ENCODE measurements at regions not wholly inside any gene's neighbourhood (a gene's known extent, or its start where the extent isn't known, plus 50 kb on each side); places are given as distances from the start of the nearest gene placed in this dataset.

DNA sequence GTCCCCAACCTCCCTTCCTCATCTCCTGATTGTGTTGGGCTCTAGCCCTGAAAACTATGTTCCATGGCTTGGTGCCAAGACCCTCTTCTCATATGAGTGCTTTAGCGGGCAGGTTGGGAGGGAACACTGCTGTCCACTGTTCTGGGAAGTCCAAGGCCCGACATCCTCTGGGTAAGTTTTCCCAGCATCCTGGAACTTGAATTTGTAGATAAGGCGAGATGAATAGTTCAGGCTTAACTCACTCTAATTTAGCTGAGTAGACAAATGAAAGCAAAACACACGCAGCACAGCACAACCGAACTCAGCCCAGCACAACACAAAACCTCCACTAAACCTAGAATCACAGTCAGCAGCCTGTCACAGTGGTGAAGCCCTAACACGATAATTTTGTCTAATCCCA lies 95.3 kb upstream of the SLC28A3 start:
- no peak for DNase-seq (ENCODE audit: low read depth, low spot score)
- peaks cover 4% of the 10 kb centered on the region for H3K9me3 Mint-ChIP-seq
- no peaks in the 10 kb centered on the region for H3K27me3 Mint-ChIP-seq (ENCODE audit: low read depth)
- H3K4me3 Mint-ChIP-seq: no peak overlapping the region
- H3K27ac Mint-ChIP-seq (ENCODE audit: unreplicated experiment): no peak overlapping the region
- H3K36me3 Mint-ChIP-seq (ENCODE audit: low read depth): no peaks in the 10 kb centered on the region
- no peaks in the 10 kb centered on the region for H3K4me1 Mint-ChIP-seq
- TF ChIP-seq, protein P1, sequence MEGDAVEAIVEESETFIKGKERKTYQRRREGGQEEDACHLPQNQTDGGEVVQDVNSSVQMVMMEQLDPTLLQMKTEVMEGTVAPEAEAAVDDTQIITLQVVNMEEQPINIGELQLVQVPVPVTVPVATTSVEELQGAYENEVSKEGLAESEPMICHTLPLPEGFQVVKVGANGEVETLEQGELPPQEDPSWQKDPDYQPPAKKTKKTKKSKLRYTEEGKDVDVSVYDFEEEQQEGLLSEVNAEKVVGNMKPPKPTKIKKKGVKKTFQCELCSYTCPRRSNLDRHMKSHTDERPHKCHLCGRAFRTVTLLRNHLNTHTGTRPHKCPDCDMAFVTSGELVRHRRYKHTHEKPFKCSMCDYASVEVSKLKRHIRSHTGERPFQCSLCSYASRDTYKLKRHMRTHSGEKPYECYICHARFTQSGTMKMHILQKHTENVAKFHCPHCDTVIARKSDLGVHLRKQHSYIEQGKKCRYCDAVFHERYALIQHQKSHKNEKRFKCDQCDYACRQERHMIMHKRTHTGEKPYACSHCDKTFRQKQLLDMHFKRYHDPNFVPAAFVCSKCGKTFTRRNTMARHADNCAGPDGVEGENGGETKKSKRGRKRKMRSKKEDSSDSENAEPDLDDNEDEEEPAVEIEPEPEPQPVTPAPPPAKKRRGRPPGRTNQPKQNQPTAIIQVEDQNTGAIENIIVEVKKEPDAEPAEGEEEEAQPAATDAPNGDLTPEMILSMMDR (conservative IDR thresholded peaks at IDR 0.05): no peak

DNA sequence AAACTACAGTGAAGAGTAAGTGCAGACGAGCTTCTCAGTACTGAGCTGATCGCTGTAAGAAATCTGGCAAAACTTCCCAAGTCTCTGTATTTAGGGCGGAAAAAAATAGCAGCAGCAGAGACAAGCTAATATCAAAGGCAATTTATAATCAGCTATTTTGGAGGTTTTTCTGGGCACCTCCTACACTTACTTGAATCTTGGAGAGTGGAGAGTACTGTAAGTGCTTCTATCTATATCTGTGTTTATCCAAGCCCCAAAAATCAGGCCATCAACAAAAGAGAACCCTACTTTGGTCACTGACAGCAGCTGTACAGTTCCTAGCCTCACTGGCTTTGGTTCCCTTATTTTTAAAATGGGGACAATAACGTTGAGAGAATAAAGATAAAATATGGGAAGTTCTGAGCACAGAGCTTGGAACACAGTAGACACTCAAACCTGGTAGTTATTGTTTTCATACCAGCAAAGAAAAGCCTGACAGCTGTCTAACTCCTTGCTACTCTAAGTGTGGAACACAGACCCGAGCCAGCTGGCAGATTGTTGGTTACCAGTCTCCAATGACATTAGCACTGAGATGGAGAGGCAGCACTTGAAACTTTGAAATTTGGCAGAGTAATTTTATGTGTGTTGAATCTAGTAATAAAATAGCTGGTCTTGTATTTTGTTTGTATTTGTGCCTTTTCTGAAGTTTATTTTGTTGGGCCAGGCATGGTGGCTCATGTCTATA lies 96.0 kb upstream of the SLC28A3 start:
- Mint-ChIP-seq H3K4me1 (no peaks in the 10 kb centered on the region), H3K27ac (ENCODE audit: unreplicated experiment) (no peak overlapping the region), H3K9me3 (peaks cover 4% of the 10 kb centered on the region), H3K27me3 (ENCODE audit: low read depth) (no peaks in the 10 kb centered on the region), H3K36me3 (ENCODE audit: low read depth) (no peaks in the 10 kb centered on the region), H3K4me3 (no peak overlapping the region)
- no peak for DNase-seq (ENCODE audit: low read depth, low spot score)
- TF ChIP-seq, protein P1 (conservative IDR thresholded peaks at IDR 0.05): no peak

DNA sequence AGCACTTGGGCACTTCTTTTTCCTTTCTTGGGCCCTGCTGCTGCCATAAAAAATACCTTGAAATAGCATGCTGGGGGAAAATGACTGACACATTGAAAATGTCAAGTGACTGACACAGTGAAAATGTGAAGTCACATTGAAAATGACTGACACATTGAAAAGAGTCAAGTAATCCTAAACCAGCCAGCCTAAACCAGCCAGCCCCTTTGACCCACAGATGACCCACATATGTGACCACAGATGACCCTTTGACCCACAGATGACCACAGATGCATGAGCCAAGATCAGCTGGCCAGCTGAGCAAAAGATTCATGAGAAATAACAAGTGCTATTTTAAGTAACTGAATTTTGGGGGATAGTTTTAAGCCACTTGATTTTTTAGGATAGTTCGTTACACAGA lies 97.8 kb upstream of the SLC28A3 start:
- H3K27ac Mint-ChIP-seq (ENCODE audit: unreplicated experiment): no peak overlapping the region
- H3K27me3 Mint-ChIP-seq (ENCODE audit: low read depth): peaks cover 2% of the 10 kb centered on the region
- DNase-seq (ENCODE audit: low read depth, low spot score): no peak
- H3K9me3 Mint-ChIP-seq: peaks cover 4% of the 10 kb centered on the region
- no peak overlapping the region for H3K4me3 Mint-ChIP-seq
- no peaks in the 10 kb centered on the region for H3K4me1 Mint-ChIP-seq
- no peaks in the 10 kb centered on the region for H3K36me3 Mint-ChIP-seq (ENCODE audit: low read depth)
- TF ChIP-seq, protein P1 (conservative IDR thresholded peaks at IDR 0.05): no peak

DNA sequence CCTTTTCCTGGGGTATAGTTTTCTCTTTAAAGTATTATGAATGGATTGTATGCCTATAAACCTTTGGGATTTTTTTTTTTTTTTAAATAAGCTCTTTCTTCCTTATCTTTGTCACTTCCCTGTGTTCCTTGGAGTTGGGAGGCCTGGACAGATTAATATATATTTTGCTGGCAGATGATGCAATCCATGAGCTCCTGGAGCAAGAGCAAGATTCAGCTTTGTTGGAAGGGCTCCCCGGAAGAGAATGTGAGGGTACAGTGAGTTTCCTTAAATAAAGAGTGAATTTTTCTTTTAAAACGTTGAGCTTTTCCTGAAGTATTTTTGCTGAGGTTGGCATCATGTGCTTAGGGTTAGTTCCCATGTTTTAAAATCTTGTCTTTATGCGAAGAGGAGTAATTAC lies 98.7 kb upstream of the SLC28A3 start:
- TF ChIP-seq, protein P1 (conservative IDR thresholded peaks at IDR 0.05): no peak
- Mint-ChIP-seq H3K27me3 (ENCODE audit: low read depth) (peaks cover 2% of the 10 kb centered on the region), H3K4me3 (no peak overlapping the region), H3K9me3 (peaks cover 4% of the 10 kb centered on the region), H3K4me1 (no peaks in the 10 kb centered on the region), H3K36me3 (ENCODE audit: low read depth) (no peaks in the 10 kb centered on the region), H3K27ac (ENCODE audit: unreplicated experiment) (no peak overlapping the region)
- no peak for DNase-seq (ENCODE audit: low read depth, low spot score)

DNA sequence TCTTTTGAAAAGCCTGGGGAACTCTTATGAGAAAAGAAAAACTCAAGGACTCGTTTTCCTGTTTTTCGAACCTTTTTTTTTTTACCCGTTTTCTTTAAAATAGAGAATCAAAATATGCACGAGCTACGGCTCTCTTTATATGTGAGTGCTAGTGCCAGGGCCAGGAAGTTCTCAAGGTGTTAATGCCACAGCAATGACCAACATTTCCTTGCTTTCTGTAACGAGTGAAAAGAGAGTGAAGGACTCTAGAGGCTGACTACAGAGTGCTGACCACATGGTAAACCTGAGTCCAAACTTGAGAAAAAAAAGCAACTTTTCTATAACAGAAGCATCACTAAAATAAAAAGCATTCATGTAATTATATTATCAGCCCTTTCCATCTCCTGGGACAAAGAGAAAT lies 102.2 kb upstream of the SLC28A3 start:
- Mint-ChIP-seq H3K4me1 (no peaks in the 10 kb centered on the region), H3K9me3 (peaks cover 4% of the 10 kb centered on the region), H3K36me3 (ENCODE audit: low read depth) (no peaks in the 10 kb centered on the region), H3K27me3 (ENCODE audit: low read depth) (peaks cover 2% of the 10 kb centered on the region), H3K27ac (ENCODE audit: unreplicated experiment) (no peak overlapping the region), H3K4me3 (no peak overlapping the region)
- DNase-seq (ENCODE audit: low read depth, low spot score): no peak
- TF ChIP-seq, protein P1 (conservative IDR thresholded peaks at IDR 0.05): no peak

Data from neural crest cell (in vitro differentiated cells).